NB4 (cell line): ENCODE measurements at regions not wholly inside any gene's neighbourhood (a gene's known extent, or its start where the extent isn't known, plus 50 kb on each side); places are given as distances from the start of the nearest gene placed in this dataset.
"Not testable (repeated sequence)": the region's sequence is repeated elsewhere in the genome, so short reads cannot be mapped to it uniquely, and the experiment has no call there.

Experiments
- DNase-seq: peaks from one replicate; pipeline ENCODE4 v3.0.0; 2010; ENCODE audit warnings: low read depth
- H3K4me3 ChIP-seq: one replicate; pipeline ENCODE4 v1.5.1; 2011; ENCODE audit warnings: mild to moderate bottlenecking, low read depth, low read length, moderate library complexity
- MAX ChIP-seq: IDR thresholded peaks from 2 replicates; pipeline ENCODE4 v1.6.1; 2011; ENCODE audit warnings: low read depth, low read length
- MYC ChIP-seq: IDR thresholded peaks from 2 replicates; pipeline ENCODE4 v1.6.1; 2011; ENCODE audit warnings: low read depth, low read length
- POLR2A ChIP-seq: IDR thresholded peaks from 2 replicates; pipeline ENCODE4 v1.6.1; 2011; ENCODE audit warnings: mild to moderate bottlenecking; ENCODE audit not compliant: insufficient read length; ENCODE audit errors: extremely low read depth
- TF ChIP-seq, protein P1 (sequence below): IDR thresholded peaks from one replicate; pipeline ENCODE4 v1.5.1; 2012; ENCODE audit warnings: low read depth, low read length

- H3K4me3 ChIP-seq, result no peak overlapping the region
- no peak for DNase-seq
- TF ChIP-seq POLR2A (no peak), MAX (no peak), MYC (no peak)
- TF ChIP-seq, protein P1, sequence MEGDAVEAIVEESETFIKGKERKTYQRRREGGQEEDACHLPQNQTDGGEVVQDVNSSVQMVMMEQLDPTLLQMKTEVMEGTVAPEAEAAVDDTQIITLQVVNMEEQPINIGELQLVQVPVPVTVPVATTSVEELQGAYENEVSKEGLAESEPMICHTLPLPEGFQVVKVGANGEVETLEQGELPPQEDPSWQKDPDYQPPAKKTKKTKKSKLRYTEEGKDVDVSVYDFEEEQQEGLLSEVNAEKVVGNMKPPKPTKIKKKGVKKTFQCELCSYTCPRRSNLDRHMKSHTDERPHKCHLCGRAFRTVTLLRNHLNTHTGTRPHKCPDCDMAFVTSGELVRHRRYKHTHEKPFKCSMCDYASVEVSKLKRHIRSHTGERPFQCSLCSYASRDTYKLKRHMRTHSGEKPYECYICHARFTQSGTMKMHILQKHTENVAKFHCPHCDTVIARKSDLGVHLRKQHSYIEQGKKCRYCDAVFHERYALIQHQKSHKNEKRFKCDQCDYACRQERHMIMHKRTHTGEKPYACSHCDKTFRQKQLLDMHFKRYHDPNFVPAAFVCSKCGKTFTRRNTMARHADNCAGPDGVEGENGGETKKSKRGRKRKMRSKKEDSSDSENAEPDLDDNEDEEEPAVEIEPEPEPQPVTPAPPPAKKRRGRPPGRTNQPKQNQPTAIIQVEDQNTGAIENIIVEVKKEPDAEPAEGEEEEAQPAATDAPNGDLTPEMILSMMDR, result no peak
These were observed 246.5 kb upstream of the FGF16 start for GRCh38 chrX:77200663-77201062.

DNA sequence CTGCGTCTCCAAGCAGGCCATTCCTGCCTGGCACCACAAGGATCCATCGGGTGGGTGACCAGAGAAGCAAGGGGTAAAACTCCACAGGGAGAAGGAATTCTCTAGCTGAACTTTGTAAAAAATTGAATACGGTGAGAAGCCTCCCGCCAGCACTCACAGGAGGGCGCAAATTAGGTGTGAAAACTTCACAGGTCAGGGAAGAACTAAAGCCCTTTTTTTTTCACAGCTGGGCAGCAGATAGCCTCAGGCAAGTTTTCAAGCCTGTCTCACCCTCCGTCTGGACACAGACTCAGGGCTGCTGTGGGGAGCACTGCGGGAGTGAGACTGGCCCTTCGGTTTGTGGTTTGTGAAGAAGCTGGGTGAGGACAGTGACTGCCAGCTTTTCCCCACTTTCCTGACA lies 224.1 kb upstream of the FGF16 start:
- no peak for TF ChIP-seq MYC
- TF ChIP-seq MAX, result no peak
- no peak for TF ChIP-seq POLR2A
- TF ChIP-seq, protein P1, result no peak
- no peak for DNase-seq

GRCh38 chrX:77264490-77264889 lies 182.7 kb upstream of the FGF16 start:
- no peak for TF ChIP-seq MYC
- TF ChIP-seq, protein P1, result no peak
- no peak for TF ChIP-seq MAX
- no peak for TF ChIP-seq POLR2A
- DNase-seq, result no peak
- H3K4me3 ChIP-seq, result no peak overlapping the region

More for the DNA sequence above, 224.1 kb upstream of the FGF16 start:
- H3K4me3 ChIP-seq, result no peak overlapping the region

GRCh38 chrX:77275392-77275791 lies 171.8 kb upstream of the FGF16 start:
- DNase-seq, result no peak
- H3K4me3 ChIP-seq, result no peak overlapping the region
- TF ChIP-seq, protein P1, result no peak
- TF ChIP-seq MAX (no peak), MYC (no peak), POLR2A (no peak)

- TF ChIP-seq MAX (peak; percentile 74), POLR2A (no peak), MYC (no peak)
- TF ChIP-seq, protein P1, result peak; percentile 12
- peak; percentile 8 for DNase-seq
- no peak overlapping the region for H3K4me3 ChIP-seq
These were observed 170.4 kb upstream of the FGF16 start for GRCh38 chrX:77276742-77277141.

- no peak overlapping the region for H3K4me3 ChIP-seq
- TF ChIP-seq, protein P1, result no peak
- no peak for TF ChIP-seq MYC
- no peak for TF ChIP-seq POLR2A
- TF ChIP-seq MAX, result no peak
- DNase-seq, result no peak
These were observed 169.3 kb upstream of the FGF16 start for GRCh38 chrX:77277911-77278310.

DNA sequence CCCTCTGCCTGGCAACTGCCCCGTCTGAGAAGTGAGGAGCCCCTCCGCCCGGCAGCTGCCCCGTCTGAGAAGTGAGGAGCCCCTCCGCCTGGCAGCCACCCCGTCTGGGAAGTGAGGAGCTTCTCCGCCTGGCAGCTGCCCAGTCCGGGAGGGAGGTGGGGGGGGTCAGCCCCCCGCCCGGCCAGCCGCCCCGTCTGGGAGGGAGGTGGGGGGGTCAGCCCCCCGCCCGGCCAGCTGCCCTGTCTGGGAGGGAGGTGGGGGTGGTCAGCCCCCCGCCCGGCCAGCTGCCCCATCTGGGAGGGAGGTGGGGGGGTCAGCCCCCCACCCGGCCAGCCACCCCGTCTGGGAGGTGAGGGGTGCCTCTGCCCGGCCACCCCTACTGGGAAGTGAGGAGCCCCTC lies 167.8 kb upstream of the FGF16 start:
- not testable (repeated sequence) for DNase-seq, H3K4me3 ChIP-seq
